DND-41 (cell line): ENCODE measurements at regions not wholly inside any gene's neighbourhood (a gene's known extent, or its start where the extent isn't known, plus 50 kb on each side); places are given as distances from the start of the nearest gene placed in this dataset.

Source experiments
- ATAC-seq: fragments of 200-7000 bp; cut with Tn5 transposase; 3 replicates; pipeline ENCODE4 v1.9.1; 2021; ENCODE audit warnings: low read depth; ENCODE audit not compliant: insufficient read depth
- DNase-seq: peaks from one replicate; pipeline ENCODE4 v3.0.0-alpha.2; 2020
- H2AFZ ChIP-seq: 2 replicates; pipeline ENCODE4 v1.6.0; 2012; ENCODE audit warnings: low read depth, low read length
- H3K27ac ChIP-seq: 2 replicates; pipeline ENCODE4 v1.5.1; 2012; ENCODE audit warnings: low read length, inconsistent platforms
- H3K27me3 ChIP-seq: fragments of 200-600 bp; sonication (generic); 2 replicates; pipeline ENCODE4 v1.6.0; 2012; ENCODE audit warnings: low read length, mild to moderate bottlenecking, inconsistent platforms; ENCODE audit not compliant: insufficient read depth, poor library complexity
- H3K36me3 ChIP-seq: 2 replicates; pipeline ENCODE4 v1.5.1; 2012; ENCODE audit warnings: low read length, inconsistent platforms; ENCODE audit not compliant: insufficient read depth
- H3K4me1 ChIP-seq: 2 replicates; pipeline ENCODE4 v1.5.1; 2012; ENCODE audit warnings: mild to moderate bottlenecking, low read length; ENCODE audit not compliant: insufficient read depth
- H3K4me2 ChIP-seq: 2 replicates; pipeline ENCODE4 v1.6.0; 2012; ENCODE audit warnings: mild to moderate bottlenecking, moderate library complexity, low read length, inconsistent platforms; ENCODE audit not compliant: insufficient read depth
- H3K4me3 ChIP-seq, 2 experiments: fragments of 200-600 bp in 1 of 2; shearing (Covaris generic) in 1 of 2; 2 replicates each; pipeline ENCODE4 v1.5.1; 2012 to 2016; ENCODE audit warnings: inconsistent platforms in 2 of 2, low read length in 2 of 2, mild to moderate bottlenecking in 2 of 2, low read depth in 1 of 2, moderate library complexity in 1 of 2
- H3K79me2 ChIP-seq: 2 replicates; pipeline ENCODE4 v1.6.0; 2012; ENCODE audit warnings: low read length, inconsistent platforms; ENCODE audit not compliant: insufficient read depth
- H3K9ac ChIP-seq: 2 replicates; pipeline ENCODE4 v1.6.0; 2012; ENCODE audit warnings: low read depth, mild to moderate bottlenecking, inconsistent platforms, low read length, moderate library complexity
- H3K9me3 ChIP-seq: 2 replicates; pipeline ENCODE4 v1.5.1; 2012; ENCODE audit warnings: low read length, moderate library complexity, mild to moderate bottlenecking, inconsistent platforms; ENCODE audit not compliant: insufficient read depth, severe bottlenecking
- H4K20me1 ChIP-seq: 2 replicates; pipeline ENCODE4 v1.6.0; 2012; ENCODE audit warnings: low read length; ENCODE audit not compliant: insufficient read depth
- CTCF ChIP-seq: IDR thresholded peaks from 2 replicates; pipeline ENCODE4 v1.5.1; 2012; ENCODE audit warnings: borderline replicate concordance, low read length, moderate library complexity, mild to moderate bottlenecking; ENCODE audit not compliant: poor library complexity, severe bottlenecking; ENCODE audit errors: extremely low read depth
- EZH2 ChIP-seq: IDR thresholded peaks from 3 replicates; pipeline ENCODE4 v1.6.1; 2012; ENCODE audit warnings: borderline replicate concordance, low read depth, mild to moderate bottlenecking, moderate library complexity, low read length, inconsistent platforms; ENCODE audit not compliant: severe bottlenecking

- Histone ChIP-seq H3K4me2 (no peak overlapping the region), H3K27ac (no peak overlapping the region), H3K4me3 (no peak overlapping the region), H3K9me3 (no peaks in the 10 kb centered on the region), H3K36me3 (no peaks in the 10 kb centered on the region), H3K27me3 (no peaks in the 10 kb centered on the region), H2AFZ (no peak overlapping the region), H3K79me2 (no peaks in the 10 kb centered on the region), H4K20me1 (no peaks in the 10 kb centered on the region), H3K9ac (no peak overlapping the region), H3K4me1 (no peaks in the 10 kb centered on the region)
- no peak for DNase-seq
- TF ChIP-seq EZH2, result no peak
- TF ChIP-seq CTCF, result no peak
- ATAC-seq, result no peak
These were observed 223.2 kb upstream of the ZNF507 start for GRCh38 chr19:32122258-32122657.

GRCh38 chr19:32123355-32123940 is 222.0 kb upstream of the ZNF507 start:
- Histone ChIP-seq H3K9me3 (no peaks in the 10 kb centered on the region), H3K79me2 (no peaks in the 10 kb centered on the region), H3K27me3 (no peaks in the 10 kb centered on the region), H4K20me1 (no peaks in the 10 kb centered on the region), H3K36me3 (no peaks in the 10 kb centered on the region), H3K27ac (no peak overlapping the region), H3K4me3 (no peak overlapping the region), H2AFZ (no peak overlapping the region), H3K9ac (no peak overlapping the region), H3K4me2 (no peak overlapping the region), H3K4me1 (no peaks in the 10 kb centered on the region)
- no peak for ATAC-seq
- no peak for DNase-seq
- TF ChIP-seq EZH2 (no peak), CTCF (no peak)

DNA sequence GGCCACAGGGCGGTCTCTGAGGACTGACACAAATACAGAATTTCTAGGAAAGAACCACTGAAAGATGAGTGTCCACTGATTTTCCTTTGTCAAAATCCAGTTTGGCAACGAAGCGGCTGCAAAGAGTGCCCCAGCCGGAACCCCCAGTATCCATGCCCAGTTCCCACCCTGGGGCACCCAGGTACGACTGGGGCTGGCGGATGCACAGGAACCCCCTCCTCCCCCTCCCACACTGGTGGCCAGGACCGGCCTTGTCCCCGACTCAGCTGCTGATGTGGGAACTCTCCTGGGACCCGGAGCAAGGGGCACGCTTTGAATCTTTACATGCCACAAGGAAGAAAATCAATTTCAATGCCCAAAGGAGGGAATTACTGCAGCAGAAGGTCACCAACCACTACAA is 220.8 kb upstream of the ZNF507 start:
- ATAC-seq, result no peak
- no peaks in the 10 kb centered on the region for H3K79me2 ChIP-seq
- no peak overlapping the region for H3K4me2 ChIP-seq
- DNase-seq, result no peak
- H3K27ac ChIP-seq, result no peak overlapping the region
- H3K36me3 ChIP-seq, result no peaks in the 10 kb centered on the region
- no peaks in the 10 kb centered on the region for H3K27me3 ChIP-seq
- TF ChIP-seq EZH2, result no peak
- no peak for TF ChIP-seq CTCF
- no peak overlapping the region for H3K9ac ChIP-seq
- H3K4me1 ChIP-seq, result no peaks in the 10 kb centered on the region
- no peaks in the 10 kb centered on the region for H3K9me3 ChIP-seq
- no peak overlapping the region for H3K4me3 ChIP-seq
- no peak overlapping the region for H2AFZ ChIP-seq
- no peaks in the 10 kb centered on the region for H4K20me1 ChIP-seq

- no peak for TF ChIP-seq EZH2
- no peak for TF ChIP-seq CTCF
- no peak overlapping the region for H3K4me3 ChIP-seq
- DNase-seq, result no peak
- H3K9me3 ChIP-seq, result no peaks in the 10 kb centered on the region
- H3K27me3 ChIP-seq, result no peaks in the 10 kb centered on the region
- H3K9ac ChIP-seq, result no peak overlapping the region
- H3K79me2 ChIP-seq, result no peaks in the 10 kb centered on the region
- H2AFZ ChIP-seq, result no peak overlapping the region
- no peak for ATAC-seq
- no peak overlapping the region for H3K27ac ChIP-seq
- H4K20me1 ChIP-seq, result no peaks in the 10 kb centered on the region; the same call in 1 of the 2 replicates
- H3K36me3 ChIP-seq, result no peaks in the 10 kb centered on the region
- no peak overlapping the region for H3K4me2 ChIP-seq
- H3K4me1 ChIP-seq, result no peaks in the 10 kb centered on the region
These were observed 216.3 kb upstream of the ZNF507 start for GRCh38 chr19:32129141-32129540.
